C4-2B (cell line): ENCODE measurements at regions not wholly inside any gene's neighbourhood (a gene's known extent, or its start where the extent isn't known, plus 50 kb on each side); places are given as distances from the start of the nearest gene placed in this dataset.

Experiments
- H3K27ac ChIP-seq: fragments of 450-650 bp; 2 replicates; pipeline ENCODE4 v1.5.1; 2017
- CTCF ChIP-seq: fragments of 450-650 bp; conservative IDR thresholded peaks from 2 replicates; pipeline ENCODE4 v1.5.1; 2017; ENCODE audit warnings: mild to moderate bottlenecking
- ZFX ChIP-seq: fragments of 450-650 bp; IDR thresholded peaks from 2 replicates; pipeline ENCODE4 v1.6.1; 2017

DNA sequence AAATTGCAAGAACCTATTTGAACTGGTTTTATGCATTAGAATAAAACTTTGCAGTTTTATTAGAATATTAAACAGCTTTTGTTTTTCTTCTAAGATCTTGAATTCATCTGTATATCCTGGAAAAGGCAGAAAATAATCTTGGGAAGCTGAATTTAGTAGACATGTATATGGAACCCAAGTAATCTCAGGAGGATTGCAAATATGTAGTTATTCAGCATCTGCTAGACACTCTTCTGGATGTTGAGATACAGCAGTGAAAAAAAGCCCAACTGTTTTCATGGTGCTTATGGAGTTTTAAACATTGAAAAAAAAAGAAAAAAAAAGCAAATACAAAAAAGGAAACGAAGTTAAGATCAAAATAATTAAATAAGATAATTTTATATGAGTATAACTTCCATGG, 922.2 kb upstream of the SEMA6A start:
- no peak for TF ChIP-seq CTCF
- no peak for TF ChIP-seq ZFX
- H3K27ac ChIP-seq, result no peak overlapping the region

GRCh38 chr5:117494188-117494587, 919.6 kb upstream of the SEMA6A start:
- H3K27ac ChIP-seq, result no peak overlapping the region

DNA sequence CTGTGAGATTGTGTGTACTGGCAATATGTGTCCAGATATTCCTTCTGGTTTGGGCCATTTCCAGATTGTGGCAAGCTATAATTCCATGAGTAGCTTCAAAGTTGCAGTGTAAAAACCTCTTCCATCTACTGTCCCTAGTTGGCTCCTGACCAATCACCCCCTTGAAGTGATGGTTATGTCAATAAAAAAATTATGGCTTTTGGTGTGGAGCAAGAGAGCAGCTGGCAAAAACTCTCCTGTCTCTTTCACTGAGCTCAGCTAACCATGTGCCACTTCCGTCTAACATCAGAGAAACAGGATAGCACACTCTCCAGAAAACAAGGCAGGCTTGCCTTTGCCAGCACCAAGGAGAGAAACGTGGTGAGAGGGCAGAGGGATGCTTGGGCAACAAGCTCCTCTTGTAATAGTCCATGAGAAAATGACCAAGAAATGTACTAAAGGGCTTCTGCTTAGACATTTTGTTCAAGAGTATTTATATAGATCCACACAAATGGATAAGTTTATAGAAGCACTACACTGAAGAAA, 914.4 kb upstream of the SEMA6A start:
- no peak for TF ChIP-seq CTCF
- TF ChIP-seq ZFX, result no peak
- H3K27ac ChIP-seq, result no peak overlapping the region

More at GRCh38 chr5:117494188-117494587, 919.6 kb upstream of the SEMA6A start:
- TF ChIP-seq CTCF, result no peak

DNA sequence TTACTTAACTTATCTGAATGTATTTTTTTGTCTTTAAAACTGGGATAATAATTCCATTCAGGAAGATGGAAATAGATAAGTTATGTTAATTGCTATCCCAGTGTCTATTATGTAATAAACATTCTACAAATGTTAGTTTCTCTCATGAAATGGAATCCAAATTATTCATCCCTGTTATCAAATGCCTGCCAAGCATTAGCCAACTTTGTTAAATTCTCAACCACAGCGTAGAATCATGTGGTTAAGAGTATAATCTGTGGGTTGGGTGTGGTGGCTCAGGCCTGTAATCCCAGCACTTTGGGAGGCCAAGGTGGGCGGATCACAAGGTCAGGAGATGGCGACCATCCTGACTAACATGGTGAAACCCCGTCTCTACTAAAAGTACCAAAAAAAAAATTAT, 912.9 kb upstream of the SEMA6A start:
- no peak for TF ChIP-seq ZFX
- TF ChIP-seq CTCF, result no peak
- H3K27ac ChIP-seq, result peak overlapping the region; percentile 75

DNA sequence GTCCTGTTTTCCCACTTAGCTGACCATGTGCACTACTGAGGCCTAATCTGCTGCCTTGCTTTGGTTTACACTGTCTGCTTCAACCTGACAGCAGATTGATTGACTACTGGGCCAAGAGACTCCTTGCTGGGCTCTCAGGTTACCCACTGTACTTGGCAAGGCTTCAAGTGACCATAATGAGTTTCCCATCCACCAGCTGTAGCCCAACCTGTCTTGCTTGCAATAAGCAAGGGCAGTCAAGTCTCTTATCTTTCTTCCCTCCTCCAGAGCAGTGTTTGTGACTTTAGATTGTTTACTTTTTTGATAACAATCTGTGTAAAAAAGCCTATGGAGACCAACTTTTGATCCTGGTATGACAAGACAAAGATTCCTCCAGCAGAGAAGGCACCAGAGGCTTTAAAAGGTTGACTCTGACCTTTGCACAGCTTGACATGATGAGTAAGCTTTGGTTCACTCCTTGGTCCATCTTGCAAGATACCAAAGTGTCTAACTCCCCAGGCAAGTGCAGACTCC, 912.3 kb upstream of the SEMA6A start:
- peak overlapping the region; percentile 75; the same call in 1 of the 2 replicates for H3K27ac ChIP-seq
- TF ChIP-seq ZFX, result no peak

DNA sequence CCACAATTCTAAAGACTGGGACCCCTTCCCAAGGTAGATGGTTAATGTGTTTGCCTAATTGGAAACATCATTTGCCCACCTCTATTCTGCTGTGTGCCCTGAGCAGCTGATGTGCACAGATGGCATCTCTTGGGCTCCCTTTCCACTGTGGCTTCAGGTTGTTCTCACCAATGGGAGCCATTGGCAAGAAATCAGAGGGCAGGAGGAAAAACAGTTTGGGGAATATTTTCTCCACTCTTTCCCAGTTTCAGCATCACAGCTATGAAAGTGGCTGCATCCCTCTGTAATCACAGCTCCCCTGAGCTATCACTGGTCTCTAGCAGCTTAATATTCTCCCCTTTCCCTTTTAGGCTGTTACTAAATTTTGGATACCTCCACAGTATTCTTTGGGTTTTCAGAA, 911.6 kb upstream of the SEMA6A start:
- no peak for TF ChIP-seq CTCF
- no peak for TF ChIP-seq ZFX

DNA sequence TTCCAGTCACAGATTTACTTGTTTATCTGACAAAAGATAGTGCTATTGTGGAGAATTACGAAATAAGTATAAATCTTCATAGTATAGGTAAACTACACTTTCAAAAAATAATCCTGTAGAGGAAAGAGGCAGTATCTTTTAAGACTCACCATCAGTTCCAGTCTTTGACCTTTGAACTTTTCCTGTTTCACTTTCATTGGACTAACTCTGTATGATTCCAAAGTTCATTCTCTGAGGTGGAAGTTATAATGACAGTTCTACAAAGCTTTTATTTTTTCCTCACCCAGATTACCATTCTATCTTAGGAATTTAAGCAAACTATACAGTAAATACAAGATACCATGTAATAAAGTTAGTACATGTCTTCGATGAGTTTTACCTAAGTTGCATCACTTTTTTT, 901.3 kb upstream of the SEMA6A start:
- H3K27ac ChIP-seq, result no peak overlapping the region
- TF ChIP-seq CTCF (no peak), ZFX (no peak)

More for the DNA sequence above, 911.6 kb upstream of the SEMA6A start:
- peak overlapping the region; percentile 75; the same call in 1 of the 2 replicates for H3K27ac ChIP-seq

- TF ChIP-seq CTCF (no peak), ZFX (no peak)
- no peak overlapping the region for H3K27ac ChIP-seq
Measured at GRCh38 chr5:117473165-117473564, 898.5 kb upstream of the SEMA6A start.
